Endothelial cell of hepatic sinusoid (primary cell): ENCODE measurements at regions not wholly inside any gene's neighbourhood (a gene's known extent, or its start where the extent isn't known, plus 50 kb on each side); places are given as distances from the start of the nearest gene placed in this dataset.
"Not testable (repeated sequence)": the region's sequence is repeated elsewhere in the genome, so short reads cannot be mapped to it uniquely, and the experiment has no call there.

ENCODE experiments used
- in situ Hi-C: cut with HindIII; loops from 2 replicates; pipeline ENCODE4 v1.10.0; 2017; ENCODE audit warnings: low sequenced_read_pairs

DNA sequence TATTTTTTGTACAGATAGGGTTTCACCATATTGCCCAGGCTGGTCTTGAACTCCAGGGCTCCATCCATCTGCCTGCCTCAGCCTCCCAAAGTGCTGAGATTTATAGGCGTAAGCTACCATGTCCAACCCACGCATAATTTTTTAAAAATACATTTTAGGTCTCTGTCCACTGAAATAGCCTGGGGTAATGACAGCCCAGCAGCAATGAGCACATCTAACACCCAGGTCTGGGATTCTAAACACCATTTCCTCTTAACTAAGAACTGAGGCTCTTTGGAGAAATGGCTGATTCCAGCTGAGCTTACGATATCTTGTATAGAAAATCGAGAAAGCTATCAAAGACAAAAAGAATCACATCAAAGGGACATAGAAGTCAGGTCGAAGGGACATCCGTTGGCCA, 245.3 kb downstream of the PARN start:
- in situ Hi-C loops = no loop called here

DNA sequence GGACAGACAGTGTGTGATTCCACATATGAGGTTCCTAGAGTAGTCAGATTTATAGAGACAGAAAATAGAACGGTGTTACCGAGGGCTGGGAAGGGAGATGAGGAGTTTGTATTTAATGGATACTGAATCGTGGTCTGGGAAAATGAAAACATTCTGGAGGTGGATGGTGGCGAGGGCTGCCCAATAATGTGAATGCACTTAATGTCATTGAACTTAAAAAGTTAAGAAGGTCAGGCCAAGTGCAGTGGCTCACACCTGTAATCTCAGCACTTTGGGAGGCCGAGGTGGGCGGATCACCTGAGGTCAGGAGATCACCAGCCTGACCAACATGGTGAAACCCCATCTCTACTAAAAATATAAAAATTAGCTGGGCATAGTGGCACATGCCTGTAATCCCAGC, 246.2 kb downstream of the PARN start:
- in situ Hi-C loops = not testable (repeated sequence)

DNA sequence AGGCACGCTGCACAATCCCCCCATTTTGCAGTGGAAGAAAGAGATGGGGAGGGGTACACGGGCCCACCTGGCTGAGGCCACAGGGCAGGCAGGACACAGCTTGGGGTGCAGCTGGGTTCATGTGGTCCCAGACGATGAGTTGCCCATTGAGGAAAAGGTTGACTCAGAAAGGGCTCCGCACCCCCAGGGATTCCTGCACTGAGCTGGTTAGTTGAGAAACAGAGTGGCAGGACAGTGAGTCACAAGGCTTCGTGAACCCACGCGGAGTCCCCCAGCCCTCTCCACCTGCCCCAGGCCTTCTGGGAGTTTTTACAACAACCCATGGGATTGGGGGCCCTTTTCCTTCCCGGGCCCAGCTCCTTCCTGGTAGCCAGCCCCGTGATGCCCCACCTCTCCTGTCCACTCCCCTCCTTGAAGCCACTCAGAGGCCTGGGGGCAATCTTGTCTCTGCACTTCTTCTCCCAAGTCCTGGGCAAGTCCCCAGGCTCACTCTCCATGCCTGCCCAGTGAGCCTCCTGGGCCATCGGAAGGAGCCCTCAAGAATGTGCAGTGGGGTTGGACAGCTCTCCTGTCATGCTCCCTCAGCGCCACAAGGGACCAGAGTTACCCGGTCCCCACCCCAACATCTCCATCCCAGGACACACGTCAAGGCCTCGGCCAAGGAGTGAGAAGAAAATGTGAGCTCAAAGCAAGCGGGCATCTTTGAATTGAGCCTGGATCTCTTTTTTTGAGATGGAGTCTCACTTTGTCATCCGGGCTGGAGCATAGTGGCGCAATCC, 251.2 kb downstream of the PARN start:
- in situ Hi-C loops = loop anchor here (5.0 kb wide), 1 partner anchor 47 kb away; no protein-coding TSS in a partner anchor

DNA sequence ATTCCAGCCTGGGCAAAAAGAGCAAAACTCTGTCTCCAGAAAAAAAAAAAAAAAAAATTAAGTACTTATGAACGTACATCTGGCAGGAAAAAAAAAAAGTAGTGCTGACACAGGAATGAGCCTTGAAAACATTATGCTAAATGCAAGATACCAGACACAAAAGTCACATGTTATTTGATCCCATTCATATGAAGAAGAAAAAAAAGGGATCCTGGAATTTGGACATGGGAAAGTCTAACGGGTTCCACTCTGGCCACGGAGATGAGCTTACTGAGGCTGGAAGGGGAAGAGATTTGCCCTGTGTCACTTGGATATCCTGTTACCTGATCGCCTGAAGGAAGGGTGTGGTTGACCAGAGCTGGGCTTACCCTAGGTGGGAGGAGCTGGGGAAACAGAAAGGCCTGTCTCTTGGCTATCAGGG, 251.9 kb downstream of the PARN start:
- in situ Hi-C loops = loop anchor here (5.0 kb wide), 1 partner anchor 46 kb away; no protein-coding TSS in a partner anchor

DNA sequence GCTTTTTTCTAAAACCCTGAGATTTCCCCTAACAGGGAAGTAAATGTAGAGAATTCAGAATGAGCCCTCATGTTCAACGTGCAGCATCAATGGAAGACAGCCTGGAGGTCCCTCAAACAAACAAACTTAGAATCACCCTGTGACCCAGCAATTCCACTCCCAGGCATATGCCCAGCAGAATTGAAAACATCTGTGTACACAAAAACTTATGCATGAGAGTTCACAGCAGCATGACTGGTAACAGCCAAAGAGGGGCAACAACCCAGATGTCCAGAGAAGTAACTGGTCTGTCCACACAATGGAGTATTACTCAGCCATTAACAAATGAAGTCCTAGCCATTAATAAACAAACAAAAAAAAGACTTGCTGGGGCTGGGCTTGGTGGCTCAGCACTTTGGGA, 252.7 kb downstream of the PARN start:
- in situ Hi-C loops = loop anchor here (5.0 kb wide), 1 partner anchor 45 kb away; no protein-coding TSS in a partner anchor

DNA sequence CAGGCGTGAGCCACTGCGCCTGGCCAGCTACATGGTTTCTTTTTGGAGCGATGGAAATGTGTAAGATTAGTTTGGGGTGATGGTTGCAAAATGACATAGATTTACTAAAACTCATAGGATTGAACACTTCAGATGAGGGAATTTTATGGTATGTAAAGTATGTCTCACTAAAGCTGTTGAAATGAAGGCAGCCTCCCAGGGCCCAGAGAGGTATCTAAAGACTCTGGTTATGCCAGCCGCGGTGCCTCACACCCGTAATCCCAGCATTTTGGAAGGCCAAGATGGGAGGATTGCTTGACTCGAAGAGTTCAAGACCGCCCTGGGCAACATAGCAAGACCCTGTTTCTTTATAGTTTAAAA, 254.9 kb downstream of the PARN start:
- in situ Hi-C loops = loop anchor here (5.0 kb wide), 1 partner anchor 43 kb away; no protein-coding TSS in a partner anchor

DNA sequence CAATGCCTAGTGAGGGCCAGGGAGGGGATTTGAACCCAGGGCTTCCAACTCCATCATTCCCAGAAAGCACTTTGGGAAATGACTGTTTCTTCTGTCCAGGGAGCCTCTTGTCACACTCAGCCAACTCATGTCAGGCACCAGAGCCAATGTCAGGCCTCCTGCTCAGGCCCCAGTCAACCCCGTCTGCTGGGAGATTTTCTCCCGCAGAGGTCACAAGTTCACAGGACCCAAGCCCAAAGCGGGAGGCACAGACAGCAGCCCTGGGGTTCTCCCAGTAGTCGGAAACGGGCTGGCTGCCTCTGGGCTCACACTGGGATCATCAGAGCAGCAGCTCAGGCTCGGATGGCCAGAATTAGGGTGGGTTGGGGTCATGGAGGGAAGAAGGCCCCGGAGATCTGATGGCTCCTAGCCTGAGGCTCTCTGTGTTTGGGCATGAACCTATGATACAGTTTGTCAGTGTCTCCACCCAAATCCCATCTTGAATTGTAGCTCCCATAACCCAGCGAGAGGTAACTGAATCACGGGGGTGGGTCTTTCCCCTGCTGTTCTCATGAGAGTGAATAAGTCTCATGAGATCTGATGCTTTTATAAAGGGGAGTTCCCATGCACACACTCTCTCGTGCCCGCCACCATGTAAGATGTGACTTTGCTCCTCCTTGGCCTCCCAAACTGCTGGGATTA, 255.5 kb downstream of the PARN start:
- in situ Hi-C loops = loop anchor here (5.0 kb wide), 1 partner anchor 42 kb away; no protein-coding TSS in a partner anchor

DNA sequence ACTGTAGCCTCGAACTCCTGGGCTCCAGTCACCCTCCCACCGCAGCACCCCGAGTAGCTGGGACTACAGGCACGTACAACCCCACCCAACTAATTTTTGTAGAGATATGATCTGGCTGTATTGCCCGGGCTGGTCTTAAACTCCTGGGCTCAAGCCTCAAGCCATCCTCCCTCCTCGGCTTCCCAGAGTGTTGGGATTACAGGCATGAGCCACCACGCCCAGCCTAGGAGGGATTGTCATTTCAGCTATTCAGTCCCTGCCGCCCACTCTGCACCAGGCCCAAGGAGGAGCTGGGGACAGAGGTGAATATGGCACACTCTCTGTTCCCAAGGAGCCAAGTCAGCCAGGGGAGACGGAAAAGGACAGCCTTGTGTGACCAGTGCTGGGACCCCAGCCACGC, 256.2 kb downstream of the PARN start:
- in situ Hi-C loops = no loop called here

DNA sequence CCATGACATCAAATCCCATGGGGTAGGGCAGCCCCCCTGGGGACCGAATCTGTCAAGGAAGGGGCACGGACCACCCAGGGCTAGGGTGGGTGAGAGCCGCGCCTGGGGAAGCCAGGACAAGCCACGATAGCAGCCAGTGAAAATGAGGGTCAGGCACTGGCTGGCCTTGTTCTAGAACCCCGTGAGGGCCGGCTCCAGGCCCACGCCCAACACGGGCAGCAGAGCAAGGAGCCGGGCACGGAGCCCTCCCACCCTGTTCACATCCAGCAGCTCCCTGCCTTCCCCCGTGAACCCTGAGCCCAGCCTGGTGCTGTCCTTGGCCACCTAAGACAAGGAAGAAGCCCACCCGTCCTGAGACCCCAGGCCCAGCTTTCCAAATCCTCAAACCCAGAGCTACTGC, 256.7 kb downstream of the PARN start:
- in situ Hi-C loops = no loop called here

DNA sequence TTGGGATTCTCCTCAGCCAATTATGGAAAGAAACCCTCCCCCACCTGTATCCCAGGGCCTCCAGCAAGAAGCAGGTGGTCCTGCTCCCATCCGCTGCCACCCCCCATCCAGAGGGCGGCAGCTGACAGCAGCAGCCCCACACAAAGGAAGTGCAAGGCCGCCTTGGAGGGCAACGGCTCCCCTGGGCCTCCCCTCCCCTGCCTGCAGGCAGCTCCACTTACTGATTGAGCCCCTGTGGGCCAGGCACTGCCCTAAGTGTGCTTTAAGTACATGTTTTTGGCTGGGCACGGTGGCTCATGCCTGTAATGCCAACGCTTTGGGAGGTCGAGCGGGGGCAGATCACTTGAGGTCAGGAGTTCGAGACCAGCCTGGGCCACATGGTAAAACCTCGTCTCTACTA, 257.6 kb downstream of the PARN start:
- in situ Hi-C loops = no loop called here

DNA sequence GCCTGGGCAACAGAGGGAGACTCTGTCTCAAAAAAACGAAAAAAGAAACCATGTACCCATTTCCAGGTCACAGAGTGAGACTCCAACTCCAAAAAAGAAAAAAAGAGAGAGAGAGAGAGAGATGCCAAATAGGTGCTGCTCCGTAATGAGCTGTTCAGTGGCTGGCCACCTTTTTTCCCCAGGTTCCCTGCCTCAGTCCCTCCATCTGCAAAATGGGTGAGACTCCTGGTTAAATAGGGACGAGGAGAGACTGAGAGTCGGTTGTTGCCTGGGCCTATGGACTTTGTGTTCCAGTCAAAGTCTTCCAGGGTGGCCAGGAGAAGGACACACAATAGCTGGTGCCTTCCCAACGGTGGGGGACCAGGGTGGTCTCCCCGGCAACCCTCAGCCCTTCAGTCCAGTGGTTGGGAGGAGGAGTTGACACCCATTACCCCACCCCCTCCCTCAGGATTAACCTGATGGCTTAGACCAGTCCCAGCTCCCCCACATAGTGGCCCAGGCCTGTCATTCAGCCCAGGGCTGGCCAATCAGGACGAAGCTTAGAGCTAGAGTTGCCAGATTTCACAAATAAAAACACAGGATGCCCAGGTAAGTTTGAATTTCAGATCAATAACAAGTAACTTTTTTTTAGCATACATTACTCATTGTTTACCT, 258.2 kb downstream of the PARN start:
- in situ Hi-C loops = no loop called here

DNA sequence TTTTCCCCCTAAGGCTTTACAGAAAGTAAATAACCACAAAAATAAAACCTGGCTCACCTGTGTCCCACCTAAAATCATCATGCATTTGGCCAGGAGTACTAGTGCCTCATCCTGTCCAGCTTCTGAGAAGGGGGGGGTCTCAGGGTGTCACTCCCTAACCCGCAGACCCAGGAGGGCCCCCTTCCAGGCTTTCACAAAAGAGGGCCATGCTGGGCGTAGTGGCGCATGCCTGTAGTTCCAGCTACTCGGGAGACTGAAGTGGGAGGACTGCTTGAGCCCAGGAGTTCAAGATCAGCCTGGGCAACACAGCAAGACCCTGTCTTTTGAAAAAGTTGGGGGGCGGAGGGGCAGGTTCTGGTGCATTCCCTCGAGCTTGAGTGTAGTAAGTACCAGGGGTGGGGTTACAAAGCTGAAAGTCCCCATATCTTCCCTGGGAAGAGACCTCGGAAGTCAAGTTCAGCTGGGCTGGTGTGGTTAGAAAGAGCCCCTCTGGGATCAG, 259.3 kb downstream of the PARN start:
- in situ Hi-C loops = no loop called here

DNA sequence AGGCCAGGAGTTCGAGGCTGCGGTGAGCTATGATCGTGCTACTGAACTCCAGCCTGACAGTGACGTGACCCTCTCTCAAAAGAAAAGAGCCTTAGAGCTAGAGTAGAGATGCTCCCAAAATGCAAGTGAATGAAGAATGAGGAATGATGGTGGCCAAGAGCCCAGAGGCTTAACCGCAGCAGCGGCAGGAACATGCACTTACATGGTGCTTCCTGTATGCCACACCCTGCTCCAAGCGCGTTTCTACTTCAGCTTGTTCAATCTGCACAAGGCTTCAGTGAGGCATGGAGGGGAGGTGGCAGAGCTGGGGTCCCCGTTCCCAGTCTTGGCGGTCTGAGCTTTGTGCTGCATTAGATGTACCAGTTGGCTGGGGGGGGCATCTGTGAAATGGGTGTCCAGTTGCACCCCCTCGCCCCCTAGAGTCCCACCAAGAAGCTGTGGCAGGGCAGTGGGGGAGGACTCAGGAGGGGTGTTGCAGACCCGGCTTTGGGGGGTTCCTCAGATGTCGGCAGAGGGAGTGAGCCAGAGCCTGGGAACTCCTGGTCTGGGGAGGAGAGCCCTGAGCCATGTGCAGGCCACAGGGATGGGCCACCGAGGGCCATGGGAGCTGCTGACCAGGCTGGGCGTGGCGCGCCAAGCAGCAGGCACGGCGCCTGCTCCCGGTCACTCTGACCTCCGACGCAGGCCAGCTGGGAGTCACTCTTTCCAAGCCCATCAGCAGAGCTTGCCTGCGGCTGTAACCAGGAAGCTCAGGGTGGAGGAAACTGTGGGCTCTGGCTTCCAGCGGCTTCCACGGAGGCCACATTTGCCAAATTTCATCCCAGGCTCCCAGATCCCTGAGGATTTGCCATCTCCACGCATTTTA, 260.1 kb downstream of the PARN start:
- in situ Hi-C loops = no loop called here

DNA sequence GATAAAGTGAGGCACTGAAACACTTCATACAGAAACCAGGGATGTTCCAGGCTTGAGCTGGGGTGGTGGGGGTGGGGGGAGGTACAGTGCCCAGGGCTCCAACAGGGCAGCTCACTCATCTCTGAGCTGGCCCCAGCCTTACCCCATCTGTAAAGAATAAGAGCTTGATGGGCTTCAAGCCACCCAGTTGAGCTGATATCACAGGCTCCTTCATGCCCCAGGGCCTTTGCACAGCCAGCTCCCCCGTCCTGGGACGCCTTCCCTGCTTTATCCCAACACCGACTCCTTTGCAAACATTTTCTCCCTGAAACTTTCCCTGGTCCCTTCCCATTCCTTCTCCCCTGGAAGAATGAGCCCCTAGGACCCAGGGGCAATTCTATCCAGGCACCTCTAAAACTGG, 261.7 kb downstream of the PARN start:
- in situ Hi-C loops = no loop called here

DNA sequence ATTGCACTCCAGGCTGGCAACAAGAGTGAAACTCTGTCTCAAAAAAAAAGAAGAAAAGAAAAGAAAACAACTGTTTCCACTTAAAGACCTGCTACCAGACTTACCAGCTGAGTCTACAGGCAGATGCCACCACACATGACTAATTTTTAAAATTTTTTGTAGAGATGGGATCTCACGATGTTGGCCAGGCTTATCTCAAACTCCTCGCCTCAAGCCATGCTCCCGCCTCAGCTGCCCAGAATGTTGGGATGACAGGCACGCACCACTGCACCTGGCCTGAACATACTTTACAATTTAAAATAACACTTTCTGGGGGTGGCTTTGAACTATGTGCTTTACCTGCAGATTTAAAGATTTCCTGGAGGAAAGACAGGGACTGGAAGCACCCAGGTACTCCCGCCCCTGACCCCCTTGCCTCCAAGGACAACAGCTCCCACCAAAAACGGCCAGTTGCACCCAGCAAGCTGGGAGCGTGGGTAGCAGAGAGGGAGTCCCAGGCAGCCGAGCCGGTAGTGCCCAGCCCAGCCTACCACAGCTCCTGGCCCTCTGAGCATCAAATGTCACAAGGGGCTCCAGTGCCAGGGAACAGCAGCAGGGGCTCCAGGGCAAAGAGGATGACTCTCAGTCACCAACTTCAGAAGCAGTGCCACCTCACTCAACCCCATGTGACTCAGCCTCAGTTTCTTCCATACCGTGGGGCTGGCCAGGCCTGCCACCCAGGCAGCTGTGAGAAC, 262.9 kb downstream of the PARN start:
- in situ Hi-C loops = no loop called here

DNA sequence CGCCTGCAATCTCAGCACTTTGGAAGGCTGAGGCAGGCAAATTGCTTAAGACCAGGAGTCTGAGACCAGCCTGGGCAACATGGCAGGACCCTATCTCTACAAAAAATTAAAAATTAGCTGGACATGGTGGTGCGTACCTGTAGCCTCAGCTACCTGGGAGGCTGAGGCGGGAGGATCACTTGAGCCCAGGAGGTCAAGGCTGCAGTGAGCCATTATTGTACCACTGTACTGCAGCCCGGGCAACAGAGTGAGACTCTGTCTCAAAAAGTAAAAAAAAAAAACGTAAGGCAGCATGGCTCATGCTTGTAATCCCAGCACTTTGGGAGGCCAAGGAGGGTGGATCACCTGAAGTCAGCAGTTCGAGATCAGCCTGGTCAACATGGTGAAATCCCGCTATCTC, 263.6 kb downstream of the PARN start:
- in situ Hi-C loops = no loop called here

DNA sequence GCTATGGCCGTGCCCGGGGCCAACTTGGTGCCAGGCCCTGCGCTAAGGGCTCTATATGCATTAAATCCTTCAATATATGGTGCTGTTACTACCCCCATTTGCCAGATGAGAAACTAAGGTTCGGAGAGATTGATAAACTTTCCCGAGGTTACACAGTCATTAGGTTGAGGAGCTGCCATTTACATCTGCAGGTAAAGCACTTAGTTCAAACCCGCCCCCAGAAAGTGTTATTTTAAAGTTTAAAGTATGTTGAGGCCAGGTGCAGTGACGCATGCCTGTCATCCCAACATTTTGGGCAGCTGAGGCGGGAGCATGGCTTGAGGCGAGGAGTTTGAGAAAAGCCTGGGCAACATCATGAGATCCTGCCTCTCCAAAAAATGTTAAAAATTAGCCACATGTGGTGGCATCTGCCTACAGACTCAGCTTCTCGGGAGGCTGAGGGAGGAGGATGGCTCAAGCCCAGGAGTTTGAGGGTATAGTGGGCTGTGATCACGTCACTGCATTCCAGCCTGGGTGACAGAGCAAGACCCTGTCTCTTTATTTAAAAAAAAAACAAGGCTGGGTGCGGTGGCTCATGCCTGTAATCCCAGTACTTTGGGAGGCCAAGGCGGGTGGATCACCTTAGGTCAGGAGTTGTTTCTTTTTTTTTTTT, 264.7 kb downstream of the PARN start:
- in situ Hi-C loops = no loop called here

DNA sequence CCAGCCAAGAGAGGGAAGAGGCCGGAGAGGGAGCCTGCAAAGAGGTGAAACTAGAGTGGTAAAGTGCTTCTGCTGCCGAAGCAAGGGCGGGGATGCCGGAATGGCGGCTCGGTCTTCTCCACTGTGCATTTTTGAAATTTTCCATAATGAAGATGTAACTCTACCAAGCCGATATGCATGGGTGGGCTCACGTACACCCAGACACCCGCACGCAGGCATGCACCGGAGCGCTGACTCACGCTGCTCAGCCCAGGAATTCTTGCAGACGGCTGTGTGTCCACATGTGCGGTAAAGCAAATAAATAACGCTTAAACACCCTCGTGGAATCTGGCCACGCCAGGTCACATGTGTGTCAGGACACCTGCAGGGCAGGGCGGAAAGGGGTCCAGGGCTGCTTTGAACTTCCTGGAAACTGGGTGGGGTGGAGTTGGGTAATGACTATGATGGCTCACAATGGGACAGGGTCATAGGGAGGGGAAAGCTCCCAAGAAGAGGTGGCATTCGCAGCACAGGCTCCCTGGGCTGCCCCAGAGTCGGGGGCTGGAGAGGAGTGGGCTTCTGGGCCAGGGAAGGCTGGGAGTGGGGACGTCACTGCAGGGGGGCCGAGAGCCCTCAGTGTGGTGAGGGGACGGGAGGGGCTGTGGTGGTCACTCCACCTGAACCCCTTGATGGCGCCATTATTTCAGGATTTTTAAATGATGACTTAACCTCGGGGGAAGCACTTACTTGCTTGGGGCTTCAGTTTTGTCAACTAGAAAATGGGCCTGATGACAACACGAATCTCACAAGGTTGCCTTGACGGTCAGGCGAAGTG, 265.5 kb downstream of the PARN start:
- in situ Hi-C loops = no loop called here

DNA sequence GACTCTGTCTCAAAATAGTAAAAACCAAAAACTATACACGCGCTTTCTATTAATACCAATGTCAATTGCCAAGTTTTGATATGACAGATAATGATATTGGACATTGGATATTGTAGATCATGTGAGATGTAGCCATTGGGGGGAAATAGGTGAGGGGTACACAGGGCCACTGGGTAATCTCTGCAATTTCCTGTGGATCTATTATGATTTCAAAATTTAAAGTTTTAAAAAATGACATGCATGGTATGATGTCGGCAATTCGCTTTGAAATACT, 266.0 kb downstream of the PARN start:
- in situ Hi-C loops = no loop called here
